Upper lobe of left lung (tissue), 4 donors: ENCODE measurements at regions not wholly inside any gene's neighbourhood (a gene's known extent, or its start where the extent isn't known, plus 50 kb on each side); places are given as distances from the start of the nearest gene placed in this dataset.

Experiments used
- POLR2A ChIP-seq, 4 donors: fragments of 450-650 bp; IDR thresholded peaks; one replicate each; pipeline ENCODE4 v1.5.1; 2016 to 2017; ENCODE audit warnings: antibody characterized with exemption in 4 of 4, mild to moderate bottlenecking in 2 of 4
- TF ChIP-seq, protein P1 (sequence below), 6 experiments: fragments of 450-650 bp in 4 of 6; fragments of 200-600 bp in 2 of 6; sonication (generic) in 2 of 6; IDR thresholded peaks; one replicate each; pipeline ENCODE4 v1.5.1; 2016 to 2019; ENCODE audit warnings: antibody characterized with exemption in 6 of 6

DNA sequence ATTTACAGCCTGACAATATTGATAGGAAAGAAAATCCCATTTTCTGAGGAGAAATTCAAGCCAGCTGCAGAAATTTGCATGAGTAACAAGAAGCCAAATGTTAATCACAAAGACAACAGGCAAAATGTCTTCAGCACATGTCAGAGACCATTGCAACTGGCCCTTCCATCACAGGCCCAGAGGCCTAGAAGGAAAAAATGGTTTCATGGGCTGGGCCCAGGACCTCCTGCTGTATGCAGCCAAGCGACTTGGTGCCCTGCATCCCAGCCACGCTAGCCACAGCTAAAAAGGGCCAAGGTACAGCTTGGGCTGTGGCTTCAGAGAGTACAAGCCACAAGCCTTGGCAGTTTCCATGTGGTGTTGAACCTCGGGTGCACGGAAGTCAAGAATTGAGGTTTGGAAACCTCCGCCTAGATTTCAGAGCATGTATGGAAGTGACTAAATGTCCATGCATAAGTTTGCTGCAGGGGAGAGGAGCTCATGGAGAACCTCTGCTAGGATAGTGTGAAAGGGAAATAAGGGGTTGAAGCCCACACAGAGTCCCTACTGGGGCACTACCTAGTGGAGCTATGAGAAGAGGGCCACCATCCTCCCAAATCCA, 1474.0 kb downstream of the PCDH9 start:
- TF ChIP-seq, protein P1, sequence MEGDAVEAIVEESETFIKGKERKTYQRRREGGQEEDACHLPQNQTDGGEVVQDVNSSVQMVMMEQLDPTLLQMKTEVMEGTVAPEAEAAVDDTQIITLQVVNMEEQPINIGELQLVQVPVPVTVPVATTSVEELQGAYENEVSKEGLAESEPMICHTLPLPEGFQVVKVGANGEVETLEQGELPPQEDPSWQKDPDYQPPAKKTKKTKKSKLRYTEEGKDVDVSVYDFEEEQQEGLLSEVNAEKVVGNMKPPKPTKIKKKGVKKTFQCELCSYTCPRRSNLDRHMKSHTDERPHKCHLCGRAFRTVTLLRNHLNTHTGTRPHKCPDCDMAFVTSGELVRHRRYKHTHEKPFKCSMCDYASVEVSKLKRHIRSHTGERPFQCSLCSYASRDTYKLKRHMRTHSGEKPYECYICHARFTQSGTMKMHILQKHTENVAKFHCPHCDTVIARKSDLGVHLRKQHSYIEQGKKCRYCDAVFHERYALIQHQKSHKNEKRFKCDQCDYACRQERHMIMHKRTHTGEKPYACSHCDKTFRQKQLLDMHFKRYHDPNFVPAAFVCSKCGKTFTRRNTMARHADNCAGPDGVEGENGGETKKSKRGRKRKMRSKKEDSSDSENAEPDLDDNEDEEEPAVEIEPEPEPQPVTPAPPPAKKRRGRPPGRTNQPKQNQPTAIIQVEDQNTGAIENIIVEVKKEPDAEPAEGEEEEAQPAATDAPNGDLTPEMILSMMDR (IDR thresholded peaks at IDR 0.05), result no peak
- no peak for TF ChIP-seq POLR2A (IDR thresholded peaks at IDR 0.05)
